Breast epithelium (tissue), 3 donors: ENCODE measurements at regions not wholly inside any gene's neighbourhood (a gene's known extent, or its start where the extent isn't known, plus 50 kb on each side); places are given as distances from the start of the nearest gene placed in this dataset.

Experiments
- POLR2A ChIP-seq: fragments of 450-650 bp; IDR thresholded peaks from one replicate; pipeline ENCODE4 v1.6.1; 2016; ENCODE audit warnings: antibody characterized with exemption, mild to moderate bottlenecking, moderate library complexity
- TF ChIP-seq, protein P1 (sequence below), 3 donors: fragments of 450-650 bp; IDR thresholded peaks; one replicate each; pipeline ENCODE4 v1.5.1; 2016 to 2017; ENCODE audit warnings: antibody characterized with exemption in 3 of 3, mild to moderate bottlenecking in 3 of 3, moderate library complexity in 3 of 3

DNA sequence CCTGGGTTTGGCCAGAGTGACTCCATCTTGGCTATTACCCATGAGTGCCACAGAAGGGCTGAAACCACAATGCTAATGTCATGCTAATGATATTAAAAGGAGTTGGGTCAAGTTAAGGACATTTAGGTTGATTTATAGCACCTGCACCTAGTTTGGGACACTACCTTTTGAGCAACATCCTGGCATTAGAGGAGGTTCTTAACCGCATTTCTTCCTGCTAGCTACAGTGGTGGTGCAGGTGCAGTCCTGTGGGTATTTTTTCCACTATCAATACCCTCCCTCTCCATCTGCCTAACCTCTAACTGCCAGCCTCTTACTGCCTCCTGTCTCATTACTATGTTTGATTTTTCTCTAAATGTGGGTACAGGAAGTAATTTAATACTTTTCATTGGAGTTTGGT, 1276.1 kb downstream of the FSTL5 start:
- TF ChIP-seq, protein P1, sequence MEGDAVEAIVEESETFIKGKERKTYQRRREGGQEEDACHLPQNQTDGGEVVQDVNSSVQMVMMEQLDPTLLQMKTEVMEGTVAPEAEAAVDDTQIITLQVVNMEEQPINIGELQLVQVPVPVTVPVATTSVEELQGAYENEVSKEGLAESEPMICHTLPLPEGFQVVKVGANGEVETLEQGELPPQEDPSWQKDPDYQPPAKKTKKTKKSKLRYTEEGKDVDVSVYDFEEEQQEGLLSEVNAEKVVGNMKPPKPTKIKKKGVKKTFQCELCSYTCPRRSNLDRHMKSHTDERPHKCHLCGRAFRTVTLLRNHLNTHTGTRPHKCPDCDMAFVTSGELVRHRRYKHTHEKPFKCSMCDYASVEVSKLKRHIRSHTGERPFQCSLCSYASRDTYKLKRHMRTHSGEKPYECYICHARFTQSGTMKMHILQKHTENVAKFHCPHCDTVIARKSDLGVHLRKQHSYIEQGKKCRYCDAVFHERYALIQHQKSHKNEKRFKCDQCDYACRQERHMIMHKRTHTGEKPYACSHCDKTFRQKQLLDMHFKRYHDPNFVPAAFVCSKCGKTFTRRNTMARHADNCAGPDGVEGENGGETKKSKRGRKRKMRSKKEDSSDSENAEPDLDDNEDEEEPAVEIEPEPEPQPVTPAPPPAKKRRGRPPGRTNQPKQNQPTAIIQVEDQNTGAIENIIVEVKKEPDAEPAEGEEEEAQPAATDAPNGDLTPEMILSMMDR (IDR thresholded peaks at IDR 0.05) = no peak
- no peak for TF ChIP-seq POLR2A
